HUES6 (cell line): ENCODE measurements at regions not wholly inside any gene's neighbourhood (a gene's known extent, or its start where the extent isn't known, plus 50 kb on each side); places are given as distances from the start of the nearest gene placed in this dataset.

Source experiments
- H3K27ac ChIP-seq: 2 replicates; pipeline ENCODE4 v1.7.0; 2013; ENCODE audit warnings: low read depth, mild to moderate bottlenecking, low read length, inconsistent platforms
- H3K27me3 ChIP-seq: 2 replicates; pipeline ENCODE4 v1.6.1; 2013; ENCODE audit warnings: low read length; ENCODE audit not compliant: control insufficient read depth, insufficient read depth
- H3K36me3 ChIP-seq: 2 replicates; pipeline ENCODE4 v1.6.1; 2013; ENCODE audit warnings: low read length; ENCODE audit not compliant: control insufficient read depth, insufficient read depth
- H3K4me1 ChIP-seq: 2 replicates; pipeline ENCODE4 v1.6.1; 2013; ENCODE audit warnings: low read length; ENCODE audit not compliant: control insufficient read depth, insufficient read depth
- H3K4me3 ChIP-seq: 2 replicates; pipeline ENCODE4 v1.5.1; 2013; ENCODE audit warnings: low read depth, low read length
- H3K9ac ChIP-seq: one replicate; pipeline ENCODE4 v1.6.1; 2013; ENCODE audit warnings: mild to moderate bottlenecking, low read length
- H3K9me3 ChIP-seq: 2 replicates; pipeline ENCODE4 v1.6.1; 2013; ENCODE audit warnings: low read depth, low read length; ENCODE audit not compliant: control insufficient read depth, insufficient read depth

- Histone ChIP-seq H3K4me3 (no peak overlapping the region), H3K27ac (no peak overlapping the region), H3K9me3 (no peaks in the 10 kb centered on the region)
Measured at GRCh38 chr4:156060661-156061060, 107.0 kb upstream of the CTSO start.

GRCh38 chr4:156053174-156053573 is 99.5 kb upstream of the CTSO start:
- no peaks in the 10 kb centered on the region for H3K36me3 ChIP-seq
- no peaks in the 10 kb centered on the region for H3K4me1 ChIP-seq
- no peaks in the 10 kb centered on the region for H3K27me3 ChIP-seq
- no peak overlapping the region for H3K4me3 ChIP-seq
- H3K27ac ChIP-seq, result no peak overlapping the region
- no peak overlapping the region for H3K9ac ChIP-seq
- no peaks in the 10 kb centered on the region for H3K9me3 ChIP-seq

More at GRCh38 chr4:156060661-156061060, 107.0 kb upstream of the CTSO start:
- Histone ChIP-seq H3K4me1 (no peaks in the 10 kb centered on the region), H3K9ac (no peak overlapping the region), H3K27me3 (no peaks in the 10 kb centered on the region), H3K36me3 (no peaks in the 10 kb centered on the region)

- H3K4me3 ChIP-seq, result no peak overlapping the region
- no peak overlapping the region for H3K9ac ChIP-seq
Measured at GRCh38 chr4:156052116-156052515, 98.5 kb upstream of the CTSO start.

GRCh38 chr4:156038772-156039171 is 85.1 kb upstream of the CTSO start:
- Histone ChIP-seq H3K36me3 (no peaks in the 10 kb centered on the region), H3K9ac (no peak overlapping the region), H3K27ac (no peak overlapping the region), H3K4me3 (no peak overlapping the region), H3K4me1 (no peaks in the 10 kb centered on the region), H3K9me3 (no peaks in the 10 kb centered on the region), H3K27me3 (no peaks in the 10 kb centered on the region)

More at GRCh38 chr4:156052116-156052515, 98.5 kb upstream of the CTSO start:
- Histone ChIP-seq H3K4me1 (no peaks in the 10 kb centered on the region), H3K9me3 (no peaks in the 10 kb centered on the region), H3K36me3 (no peaks in the 10 kb centered on the region), H3K27me3 (no peaks in the 10 kb centered on the region), H3K27ac (no peak overlapping the region)

- H3K27me3 ChIP-seq, result no peaks in the 10 kb centered on the region
- no peaks in the 10 kb centered on the region for H3K4me1 ChIP-seq
- no peak overlapping the region for H3K9ac ChIP-seq
- H3K4me3 ChIP-seq, result no peak overlapping the region
- no peak overlapping the region for H3K27ac ChIP-seq
- no peaks in the 10 kb centered on the region for H3K36me3 ChIP-seq
- no peaks in the 10 kb centered on the region for H3K9me3 ChIP-seq
Measured at GRCh38 chr4:156036496-156036895, 82.8 kb upstream of the CTSO start.

GRCh38 chr4:156029691-156030090 is 76.0 kb upstream of the CTSO start:
- no peaks in the 10 kb centered on the region for H3K9me3 ChIP-seq
- H3K27me3 ChIP-seq, result no peaks in the 10 kb centered on the region
- no peak overlapping the region for H3K27ac ChIP-seq
- no peaks in the 10 kb centered on the region for H3K36me3 ChIP-seq
- no peak overlapping the region for H3K9ac ChIP-seq
- H3K4me1 ChIP-seq, result no peaks in the 10 kb centered on the region
- no peak overlapping the region for H3K4me3 ChIP-seq

GRCh38 chr4:156021298-156021697 is 67.6 kb upstream of the CTSO start:
- no peak overlapping the region for H3K9ac ChIP-seq
- H3K36me3 ChIP-seq, result no peaks in the 10 kb centered on the region; the same call in 1 of the 2 replicates
- peaks cover 5% of the 10 kb centered on the region; the same call in 1 of the 2 replicates for H3K9me3 ChIP-seq
- no peak overlapping the region for H3K4me3 ChIP-seq
- H3K27ac ChIP-seq, result peak overlapping the region; percentile 71; the same call in 1 of the 2 replicates
- H3K27me3 ChIP-seq, result no peaks in the 10 kb centered on the region
- H3K4me1 ChIP-seq, result peaks cover 40% of the 10 kb centered on the region

GRCh38 chr4:156019246-156019645 is 65.6 kb upstream of the CTSO start:
- H3K27ac ChIP-seq, result peak overlapping the region; percentile 71; the same call in 1 of the 2 replicates

GRCh38 chr4:156018383-156018782 is 64.7 kb upstream of the CTSO start:
- Histone ChIP-seq H3K9ac (no peak overlapping the region), H3K4me3 (no peak overlapping the region), H3K9me3 (peaks cover 5% of the 10 kb centered on the region; the same call in 1 of the 2 replicates), H3K27ac (peak overlapping the region; percentile 65; the same call in 1 of the 2 replicates), H3K4me1 (peaks cover 40% of the 10 kb centered on the region), H3K27me3 (no peaks in the 10 kb centered on the region), H3K36me3 (no peaks in the 10 kb centered on the region; the same call in 1 of the 2 replicates)

More at GRCh38 chr4:156019246-156019645, 65.6 kb upstream of the CTSO start:
- Histone ChIP-seq H3K9me3 (peaks cover 5% of the 10 kb centered on the region; the same call in 1 of the 2 replicates), H3K36me3 (no peaks in the 10 kb centered on the region; the same call in 1 of the 2 replicates), H3K4me3 (0 out of 2 replicates have a peak overlapping the region, but pooled peaks have one; percentile 30), H3K9ac (peak overlapping the region; percentile 71), H3K27me3 (no peaks in the 10 kb centered on the region), H3K4me1 (peaks cover 40% of the 10 kb centered on the region)

GRCh38 chr4:156015781-156016180 is 62.1 kb upstream of the CTSO start:
- Histone ChIP-seq H3K4me3 (no peak overlapping the region), H3K27ac (no peak overlapping the region), H3K36me3 (no peaks in the 10 kb centered on the region), H3K9me3 (no peaks in the 10 kb centered on the region), H3K27me3 (no peaks in the 10 kb centered on the region), H3K9ac (no peak overlapping the region), H3K4me1 (peaks cover 33% of the 10 kb centered on the region)

GRCh38 chr4:156006192-156006591 is 52.5 kb upstream of the CTSO start:
- no peaks in the 10 kb centered on the region for H3K36me3 ChIP-seq
- peaks cover 3% of the 10 kb centered on the region; the same call in 1 of the 2 replicates for H3K27me3 ChIP-seq
- no peaks in the 10 kb centered on the region for H3K9me3 ChIP-seq
- H3K4me3 ChIP-seq, result no peak overlapping the region
- no peak overlapping the region for H3K27ac ChIP-seq
- H3K4me1 ChIP-seq, result no peaks in the 10 kb centered on the region
- no peak overlapping the region for H3K9ac ChIP-seq
